Colonic mucosa (tissue), 4 donors: ENCODE measurements at regions not wholly inside any gene's neighbourhood (a gene's known extent, or its start where the extent isn't known, plus 50 kb on each side); places are given as distances from the start of the nearest gene placed in this dataset.

ENCODE experiments used
- DNase-seq: peaks from one replicate; pipeline ENCODE4 v3.0.0-alpha.2; 2020
- H3K27ac ChIP-seq: fragments of 200-600 bp; one replicate; pipeline ENCODE4 v1.8.0; 2021
- H3K27me3 ChIP-seq: fragments of 200-600 bp; one replicate; pipeline ENCODE4 v1.8.0; 2021
- H3K36me3 ChIP-seq: fragments of 200-600 bp; one replicate; pipeline ENCODE4 v1.8.0; 2021
- H3K4me1 ChIP-seq: fragments of 200-600 bp; one replicate; pipeline ENCODE4 v1.8.0; 2021; ENCODE audit warnings: mild to moderate bottlenecking
- H3K4me3 ChIP-seq: fragments of 200-600 bp; one replicate; pipeline ENCODE4 v1.8.0; 2021
- H3K9ac ChIP-seq, 2 donors: one replicate each; pipeline ENCODE4 v1.7.0; 2013; ENCODE audit warnings: control low read depth in 2 of 2, low read depth in 2 of 2, low read length in 2 of 2
- H3K9me3 ChIP-seq: fragments of 200-600 bp; one replicate; pipeline ENCODE4 v1.8.0; 2021
- intact Hi-C: fragments of 100-400 bp; cut with DNase I; formaldehyde crosslinking; loops from one replicate; pipeline ENCODE4 v1.14.1; 2022
- TF ChIP-seq, protein P1 (sequence below): fragments of 200-600 bp; IDR thresholded peaks from one replicate; pipeline ENCODE4 v1.8.0; 2022; ENCODE audit warnings: antibody characterized with exemption, mild to moderate bottlenecking
- donor health status: healthy.
- donor health status: DM: no; HTN: no; CAD: no.
- donor health status: DM: no; HTN: no; CAD: no.

DNA sequence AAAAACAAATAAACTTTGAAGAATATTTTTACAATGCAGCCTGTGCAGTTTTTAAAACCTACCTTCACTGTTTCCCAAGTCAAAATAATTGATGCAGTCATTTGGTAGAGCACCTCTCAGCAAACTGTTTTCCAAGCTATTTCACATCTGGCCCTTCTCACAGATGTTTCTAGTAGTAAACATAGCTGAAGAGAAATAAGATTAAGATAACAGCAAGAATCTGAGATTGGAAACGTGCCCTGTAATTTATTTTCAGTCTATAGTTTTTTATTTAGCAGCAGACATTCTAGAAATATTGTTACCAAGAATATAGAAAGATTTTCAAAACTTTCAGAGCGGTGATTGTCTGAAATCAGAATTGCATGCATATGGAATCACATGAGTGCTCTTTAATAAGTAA is 440.2 kb downstream of the TRIB2 start:
- no peak overlapping the region for H3K4me3 ChIP-seq
- no peaks in the 10 kb centered on the region for H3K27me3 ChIP-seq
- TF ChIP-seq, protein P1, sequence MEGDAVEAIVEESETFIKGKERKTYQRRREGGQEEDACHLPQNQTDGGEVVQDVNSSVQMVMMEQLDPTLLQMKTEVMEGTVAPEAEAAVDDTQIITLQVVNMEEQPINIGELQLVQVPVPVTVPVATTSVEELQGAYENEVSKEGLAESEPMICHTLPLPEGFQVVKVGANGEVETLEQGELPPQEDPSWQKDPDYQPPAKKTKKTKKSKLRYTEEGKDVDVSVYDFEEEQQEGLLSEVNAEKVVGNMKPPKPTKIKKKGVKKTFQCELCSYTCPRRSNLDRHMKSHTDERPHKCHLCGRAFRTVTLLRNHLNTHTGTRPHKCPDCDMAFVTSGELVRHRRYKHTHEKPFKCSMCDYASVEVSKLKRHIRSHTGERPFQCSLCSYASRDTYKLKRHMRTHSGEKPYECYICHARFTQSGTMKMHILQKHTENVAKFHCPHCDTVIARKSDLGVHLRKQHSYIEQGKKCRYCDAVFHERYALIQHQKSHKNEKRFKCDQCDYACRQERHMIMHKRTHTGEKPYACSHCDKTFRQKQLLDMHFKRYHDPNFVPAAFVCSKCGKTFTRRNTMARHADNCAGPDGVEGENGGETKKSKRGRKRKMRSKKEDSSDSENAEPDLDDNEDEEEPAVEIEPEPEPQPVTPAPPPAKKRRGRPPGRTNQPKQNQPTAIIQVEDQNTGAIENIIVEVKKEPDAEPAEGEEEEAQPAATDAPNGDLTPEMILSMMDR = no peak
- no peak for DNase-seq
- H3K36me3 ChIP-seq = no peaks in the 10 kb centered on the region
- intact Hi-C loops = no loop called here
- no peaks in the 10 kb centered on the region for H3K9me3 ChIP-seq
- H3K27ac ChIP-seq = no peak overlapping the region
- no peak overlapping the region for H3K9ac ChIP-seq
- H3K4me1 ChIP-seq = no peaks in the 10 kb centered on the region

DNA sequence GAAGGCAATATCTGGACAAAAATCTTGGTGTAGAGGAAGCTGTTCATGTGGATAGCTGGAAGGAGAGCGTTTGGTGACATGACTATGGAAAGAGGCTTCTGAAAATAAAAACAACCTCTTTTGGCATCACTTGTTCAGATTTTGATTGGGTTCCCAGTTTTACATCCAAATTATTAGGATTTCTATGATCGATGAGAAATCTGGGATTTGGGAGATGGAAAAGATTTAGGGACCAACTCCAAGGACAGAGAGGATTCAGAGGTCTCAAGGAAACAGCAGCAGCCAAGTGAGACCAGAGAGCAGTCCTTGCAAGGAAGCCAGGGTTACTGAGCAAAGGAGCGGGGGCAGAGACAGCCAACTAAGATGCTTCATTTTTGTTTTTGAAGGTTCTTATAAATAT is 441.7 kb downstream of the TRIB2 start:
- intact Hi-C loops = no loop called here
- no peak overlapping the region for H3K9ac ChIP-seq

DNA sequence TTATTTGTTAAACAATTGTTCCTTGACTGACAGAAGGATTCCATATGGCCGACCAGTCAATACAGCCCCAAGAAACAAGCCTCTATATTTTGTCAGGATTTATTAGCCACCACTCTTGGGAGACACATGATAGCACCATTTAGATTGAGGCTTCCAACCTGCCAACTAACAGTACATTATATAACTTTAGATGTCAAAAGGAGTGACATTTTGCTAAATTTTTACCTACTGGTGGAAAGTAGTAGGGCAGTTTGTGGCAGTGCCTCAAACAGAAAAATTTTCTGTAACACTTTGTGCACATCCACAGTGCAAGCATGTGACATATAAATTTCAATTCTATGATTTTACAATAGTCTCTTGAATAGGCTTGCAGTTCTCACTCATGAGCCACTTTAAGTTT is 464.0 kb downstream of the TRIB2 start:
- intact Hi-C loops = no loop called here
- no peak for DNase-seq
- Histone ChIP-seq H3K4me1 (no peaks in the 10 kb centered on the region), H3K4me3 (no peak overlapping the region), H3K9ac (no peak overlapping the region), H3K9me3 (no peaks in the 10 kb centered on the region), H3K27me3 (no peaks in the 10 kb centered on the region), H3K27ac (no peak overlapping the region), H3K36me3 (no peaks in the 10 kb centered on the region)
- TF ChIP-seq, protein P1 = no peak

More for the DNA sequence above, 441.7 kb downstream of the TRIB2 start:
- H3K4me3 ChIP-seq = no peak overlapping the region
- H3K9me3 ChIP-seq = no peaks in the 10 kb centered on the region
- TF ChIP-seq, protein P1 = no peak
- no peak overlapping the region for H3K27ac ChIP-seq
- no peaks in the 10 kb centered on the region for H3K36me3 ChIP-seq
- H3K27me3 ChIP-seq = no peaks in the 10 kb centered on the region
- no peak for DNase-seq
- no peaks in the 10 kb centered on the region for H3K4me1 ChIP-seq

DNA sequence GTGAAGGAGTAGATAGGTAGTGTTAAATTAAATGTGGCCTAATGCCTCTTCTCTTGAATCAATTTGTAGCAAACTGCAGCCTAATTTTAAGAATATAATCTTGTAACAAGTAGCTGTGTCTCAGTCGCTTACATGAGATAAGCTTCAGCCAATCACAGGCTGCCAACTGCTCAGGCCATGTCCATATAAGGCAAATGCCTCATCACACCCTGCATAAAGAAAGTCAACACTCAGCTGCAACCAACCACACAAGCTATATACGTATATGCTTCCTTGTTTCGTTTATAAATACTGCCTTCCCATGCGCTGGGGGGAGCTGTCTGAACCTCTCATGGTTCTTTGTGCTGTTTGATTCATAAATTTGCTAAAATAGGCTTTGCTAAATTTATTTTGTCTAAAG is 476.3 kb downstream of the TRIB2 start:
- no peak for DNase-seq
- H3K36me3 ChIP-seq = no peaks in the 10 kb centered on the region
- H3K9ac ChIP-seq = no peak overlapping the region
- no peaks in the 10 kb centered on the region for H3K27me3 ChIP-seq
- H3K4me3 ChIP-seq = no peak overlapping the region
- intact Hi-C loops = no loop called here
- H3K4me1 ChIP-seq = no peaks in the 10 kb centered on the region
- TF ChIP-seq, protein P1 = no peak
- no peak overlapping the region for H3K27ac ChIP-seq
- H3K9me3 ChIP-seq = no peaks in the 10 kb centered on the region

DNA sequence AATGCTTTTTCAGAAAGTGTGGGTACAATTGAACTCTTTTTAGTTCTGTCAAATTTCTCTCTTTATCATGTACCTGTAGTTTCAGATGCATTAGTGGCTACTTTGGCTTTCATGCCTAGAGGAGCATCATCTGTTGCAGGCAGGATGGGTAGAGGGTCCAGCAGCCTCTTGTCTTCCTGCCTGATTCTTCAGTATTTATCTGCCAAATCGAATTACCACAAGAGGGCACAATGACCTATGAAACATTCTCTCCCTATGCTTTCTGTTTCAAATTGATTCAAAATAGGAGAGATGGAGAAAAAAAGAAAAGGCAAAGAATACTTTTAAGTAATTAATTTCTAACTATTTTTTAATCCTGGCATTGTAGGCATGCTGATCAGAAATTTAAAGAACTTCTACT is 477.2 kb downstream of the TRIB2 start:
- Histone ChIP-seq H3K27ac (no peak overlapping the region), H3K36me3 (no peaks in the 10 kb centered on the region), H3K9ac (no peak overlapping the region), H3K9me3 (no peaks in the 10 kb centered on the region), H3K4me1 (no peaks in the 10 kb centered on the region), H3K4me3 (no peak overlapping the region), H3K27me3 (no peaks in the 10 kb centered on the region)
- intact Hi-C loops = no loop called here
- DNase-seq = no peak
- TF ChIP-seq, protein P1 = no peak

DNA sequence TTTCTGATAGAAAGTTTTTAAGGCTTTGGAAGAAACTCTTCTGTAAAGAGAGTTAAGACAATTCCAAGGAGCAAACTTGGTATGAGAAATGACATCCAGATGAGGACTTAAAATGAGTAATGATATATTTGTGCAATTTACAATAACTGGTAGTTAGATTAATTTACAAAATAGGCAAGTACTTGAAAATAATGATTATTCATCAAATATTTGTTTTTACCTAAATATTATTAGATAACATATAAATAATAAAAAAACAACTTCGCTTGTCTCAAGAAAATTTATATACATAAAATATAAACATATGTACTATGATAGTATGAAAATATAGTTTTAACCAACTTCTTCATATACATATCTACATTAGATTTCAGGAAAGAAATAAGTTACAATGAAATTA is 478.5 kb downstream of the TRIB2 start:
- no peak overlapping the region for H3K27ac ChIP-seq
- intact Hi-C loops = no loop called here
- no peak overlapping the region for H3K4me3 ChIP-seq
- no peak for DNase-seq
- no peaks in the 10 kb centered on the region for H3K27me3 ChIP-seq
- H3K9me3 ChIP-seq = no peaks in the 10 kb centered on the region
- H3K4me1 ChIP-seq = no peaks in the 10 kb centered on the region
- H3K9ac ChIP-seq = no peak overlapping the region
- no peaks in the 10 kb centered on the region for H3K36me3 ChIP-seq
- TF ChIP-seq, protein P1 = no peak
